ENCODE measurements at regions not wholly inside any gene's neighbourhood (a gene's known extent, or its start where the extent isn't known, plus 50 kb on each side); places are given as distances from the start of the nearest gene placed in this dataset.

GRCh38 chr11:119480380-119481020 lies 57.5 kb upstream of the THY1 start:
- CTCF ChIA-PET, result interaction anchor here (0.8 to 2.6 kb wide), 5 partner anchors 19 to 628 kb away, joined by 3 to 22 read pairs (median 5); no protein-coding TSS in a partner anchor
- no peak for ATAC-seq (ENCODE audit: low read depth)
- H3K4me1 Mint-ChIP-seq, result peaks cover 5% of the 10 kb centered on the region
- intact Hi-C loops (cut with micrococcal nuclease), result loop anchor here (1.0 kb wide), 5 partner anchors 54 to 823 kb away; partner anchors contain the start of gene NECTIN1
- no peak overlapping the region for H3K4me3 Mint-ChIP-seq
- H3K9me3 Mint-ChIP-seq, result no peaks in the 10 kb centered on the region
- peaks cover 39% of the 10 kb centered on the region for H3K27me3 Mint-ChIP-seq
- no peak for TF ChIP-seq CTCF (IDR thresholded peaks at IDR 0.05)
- POLR2A ChIA-PET, result interaction anchor here (1.3 kb wide), 1 partner anchor 54 kb away, joined by 3 read pairs; no protein-coding TSS in a partner anchor
- H3K36me3 Mint-ChIP-seq (ENCODE audit: low read depth), result no peaks in the 10 kb centered on the region
- peak; percentile 5 for DNase-seq
- H3K27ac Mint-ChIP-seq, result no peak overlapping the region

DNA sequence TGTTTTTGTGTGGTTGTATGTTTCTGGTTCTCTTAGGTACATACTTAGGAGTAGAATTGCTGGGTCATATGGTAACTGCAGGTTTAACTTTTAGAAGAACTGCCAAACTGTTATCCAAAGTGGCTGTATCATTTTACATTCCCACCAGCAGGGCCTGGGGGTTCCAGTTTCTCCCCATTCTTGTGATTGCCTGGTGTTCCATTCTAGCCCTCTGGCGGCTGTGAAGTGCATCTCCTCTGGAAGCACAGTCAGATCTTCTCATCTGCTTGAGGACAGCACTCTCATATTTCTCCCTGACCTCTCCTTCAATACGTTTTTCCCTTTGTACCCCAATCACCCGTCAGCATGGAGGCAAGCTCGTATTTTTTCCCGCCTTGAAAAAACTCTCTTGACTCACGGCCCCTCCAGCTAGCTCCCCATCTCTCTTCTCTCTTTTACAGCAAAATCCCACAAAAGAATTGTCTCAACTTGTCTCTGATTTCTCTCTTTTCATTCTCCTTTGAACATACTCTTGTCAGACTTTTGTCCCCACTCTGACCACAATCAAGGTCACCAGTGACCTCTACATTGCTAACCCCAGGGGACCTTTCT lies 56.8 kb upstream of the THY1 start:
- Mint-ChIP-seq H3K36me3 (ENCODE audit: low read depth) (no peaks in the 10 kb centered on the region), H3K4me3 (no peak overlapping the region), H3K27ac (no peak overlapping the region), H3K4me1 (peaks cover 5% of the 10 kb centered on the region), H3K9me3 (no peaks in the 10 kb centered on the region), H3K27me3 (peaks cover 39% of the 10 kb centered on the region)
- ATAC-seq (ENCODE audit: low read depth) (no peak), DNase-seq (no peak)
- ChIA-PET CTCF (interaction anchor here (0.8 to 2.6 kb wide), 5 partner anchors 19 to 629 kb away, joined by 3 to 22 read pairs (median 5); no protein-coding TSS in a partner anchor), POLR2A (no interaction called here)
- intact Hi-C loops (cut with micrococcal nuclease), result no loop called here
- no peak for TF ChIP-seq CTCF (IDR thresholded peaks at IDR 0.05)

- ATAC-seq (ENCODE audit: low read depth), result no peak
- Mint-ChIP-seq H3K9me3 (no peaks in the 10 kb centered on the region), H3K4me3 (no peak overlapping the region), H3K27me3 (peaks cover 41% of the 10 kb centered on the region), H3K27ac (no peak overlapping the region), H3K36me3 (ENCODE audit: low read depth) (no peaks in the 10 kb centered on the region), H3K4me1 (peaks cover 5% of the 10 kb centered on the region)
- intact Hi-C loops (cut with micrococcal nuclease), result no loop called here
- TF ChIP-seq CTCF (IDR thresholded peaks at IDR 0.05), result no peak
- POLR2A ChIA-PET, result no interaction called here
- CTCF ChIA-PET, result no interaction called here
- no peak for DNase-seq
Measured at GRCh38 chr11:119478711-119479285, 55.8 kb upstream of the THY1 start.

DNA sequence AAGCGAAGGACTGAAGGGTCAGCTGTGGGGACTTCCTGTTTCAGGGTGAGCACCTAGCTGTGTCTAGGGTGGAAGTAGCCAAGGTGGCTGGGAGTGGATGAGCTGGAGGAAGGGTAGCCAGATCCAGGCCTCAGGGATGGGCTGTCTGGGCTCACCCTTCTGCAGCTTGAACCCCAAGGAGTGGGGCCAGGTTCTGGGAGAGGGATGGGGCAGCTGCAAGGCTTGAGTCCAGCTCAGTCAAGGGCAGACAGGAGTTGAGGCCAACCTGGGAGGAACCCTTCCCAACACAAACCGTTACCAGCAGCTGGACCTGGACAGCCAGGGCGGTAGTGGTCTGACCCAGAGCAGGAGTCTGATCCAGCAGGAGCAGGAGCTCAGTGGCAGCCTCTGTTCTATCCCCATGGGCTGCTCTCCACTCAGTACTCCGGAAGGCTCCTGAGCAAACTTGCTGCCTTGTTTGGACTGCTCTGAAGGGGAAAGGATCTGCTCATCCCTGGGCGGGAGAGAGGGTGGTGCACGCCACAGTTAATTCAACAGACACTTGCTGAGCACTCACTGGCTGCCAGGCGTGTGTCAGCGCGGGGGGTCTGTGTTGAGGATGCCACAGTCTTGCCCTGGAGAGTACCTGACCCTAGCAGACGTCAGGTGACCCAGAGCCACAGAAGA lies 53.8 kb upstream of the THY1 start:
- Mint-ChIP-seq H3K36me3 (ENCODE audit: low read depth) (no peaks in the 10 kb centered on the region), H3K4me3 (no peak overlapping the region), H3K27me3 (peaks cover 39% of the 10 kb centered on the region), H3K9me3 (no peaks in the 10 kb centered on the region), H3K4me1 (peaks cover 5% of the 10 kb centered on the region), H3K27ac (no peak overlapping the region)
- TF ChIP-seq CTCF (IDR thresholded peaks at IDR 0.05), result no peak
- DNase-seq (no peak), ATAC-seq (ENCODE audit: low read depth) (no peak)
- ChIA-PET CTCF (interaction anchor here (1.0 to 1.4 kb wide), 2 partner anchors 62 to 120 kb away, joined by 3 to 4 read pairs; no protein-coding TSS in a partner anchor), POLR2A (no interaction called here)
- intact Hi-C loops (cut with micrococcal nuclease), result no loop called here

GRCh38 chr11:119476038-119476437 lies 53.1 kb upstream of the THY1 start:
- intact Hi-C loops (cut with micrococcal nuclease), result no loop called here
- Mint-ChIP-seq H3K9me3 (no peaks in the 10 kb centered on the region), H3K4me1 (peaks cover under 1% of the 10 kb centered on the region), H3K27ac (no peak overlapping the region), H3K4me3 (no peak overlapping the region), H3K27me3 (peaks cover 38% of the 10 kb centered on the region), H3K36me3 (ENCODE audit: low read depth) (no peaks in the 10 kb centered on the region)
- no peak for TF ChIP-seq CTCF (IDR thresholded peaks at IDR 0.05)
- POLR2A ChIA-PET, result no interaction called here
- CTCF ChIA-PET, result interaction anchor here (1.0 to 2.5 kb wide), 2 partner anchors 119 to 120 kb away, joined by 4 to 50 read pairs; no protein-coding TSS in a partner anchor
- no peak for ATAC-seq (ENCODE audit: low read depth)
- DNase-seq, result no peak
